Keratinocyte (primary cell): ENCODE measurements at regions not wholly inside any gene's neighbourhood (a gene's known extent, or its start where the extent isn't known, plus 50 kb on each side); places are given as distances from the start of the nearest gene placed in this dataset.

ENCODE experiments used
- DNase-seq: peaks from one replicate; pipeline ENCODE4 v3.0.0-alpha.2; 2011; ENCODE audit warnings: low read depth, missing footprints, low spot score
- FAIRE-seq: peaks from 2 replicates; lab custom pipeline; 2011; peaks lifted over from hg19 to GRCh38; lab: Jason Lieb, UNC
- H2AFZ ChIP-seq: 2 replicates; pipeline ENCODE4 v1.6.0; 2012; ENCODE audit warnings: low read length, control low read depth, inconsistent platforms; ENCODE audit not compliant: control insufficient read depth
- H3K27ac ChIP-seq: 2 replicates; pipeline ENCODE4 v1.5.1; 2011; ENCODE audit warnings: low read length; ENCODE audit not compliant: control insufficient read depth, insufficient read depth
- H3K27me3 ChIP-seq: 3 replicates; pipeline ENCODE4 v1.6.0; 2011; ENCODE audit warnings: low read length; ENCODE audit not compliant: control insufficient read depth, insufficient read depth; ENCODE audit errors: extremely low read depth
- H3K36me3 ChIP-seq, 2 experiments: 2 replicates in 1 of 2; 3 replicates in 1 of 2; pipeline ENCODE4 v1.5.1; 2011; ENCODE audit warnings: low read length in 2 of 2, mild to moderate bottlenecking in 1 of 2; ENCODE audit not compliant: control insufficient read depth in 2 of 2, insufficient read depth in 2 of 2; ENCODE audit errors: extremely low read depth in 1 of 2
- H3K4me1 ChIP-seq: 3 replicates; pipeline ENCODE4 v1.5.1; 2011; ENCODE audit warnings: low read length; ENCODE audit not compliant: control insufficient read depth, insufficient read depth; ENCODE audit errors: extremely low read depth
- H3K4me2 ChIP-seq: 3 replicates; pipeline ENCODE4 v1.6.0; 2011; ENCODE audit warnings: low read depth, low read length; ENCODE audit not compliant: control insufficient read depth, insufficient read depth; ENCODE audit errors: extremely low read depth
- H3K4me3 ChIP-seq, 3 experiments: fragments of 200-600 bp in 1 of 3; sonication (generic) in 1 of 3; 2 replicates in 2 of 3; 3 replicates in 1 of 3; pipeline ENCODE4 v1.5.1; 2011 to 2016; ENCODE audit warnings: low read length in 3 of 3, mild to moderate bottlenecking in 3 of 3, control low read depth in 2 of 3, inconsistent platforms in 1 of 3, low read depth in 1 of 3, mixed read lengths in 1 of 3, mixed run types in 1 of 3, moderate library complexity in 1 of 3; ENCODE audit not compliant: control insufficient read depth in 2 of 3, insufficient read depth in 2 of 3; ENCODE audit errors: extremely low read depth in 1 of 3
- H3K79me2 ChIP-seq: 2 replicates; pipeline ENCODE4 v1.6.0; 2012; ENCODE audit warnings: low read length; ENCODE audit not compliant: control insufficient read depth, insufficient read depth
- H3K9ac ChIP-seq: 3 replicates; pipeline ENCODE4 v1.6.0; 2011; ENCODE audit warnings: low read length; ENCODE audit not compliant: control insufficient read depth, insufficient read depth; ENCODE audit errors: extremely low read depth
- H3K9me1 ChIP-seq: 3 replicates; pipeline ENCODE4 v1.6.0; 2011; ENCODE audit warnings: low read length; ENCODE audit not compliant: control insufficient read depth, insufficient read depth; ENCODE audit errors: extremely low read depth
- H3K9me3 ChIP-seq: 2 replicates; pipeline ENCODE4 v1.5.1; 2012; ENCODE audit warnings: low read depth, low read length; ENCODE audit not compliant: control insufficient read depth
- H4K20me1 ChIP-seq: 3 replicates; pipeline ENCODE4 v1.6.0; 2011; ENCODE audit warnings: low read length; ENCODE audit not compliant: control insufficient read depth, insufficient read depth; ENCODE audit errors: extremely low read depth
- EZH2 ChIP-seq: IDR thresholded peaks from one replicate; pipeline ENCODE4 v1.6.1; 2012; ENCODE audit warnings: inconsistent platforms, mild to moderate bottlenecking, low read length, moderate library complexity
- dilution Hi-C: fragments of 300-500 bp; cut with MboI; formaldehyde crosslinking; loops from one replicate; pipeline ENCODE4 v1.7.0; 2020; ENCODE audit warnings: low sequenced_read_pairs; ENCODE audit not compliant: extremely low pct_ligation_motif_present
- TF ChIP-seq, protein P1 (sequence below), 3 experiments: IDR thresholded peaks in 1 of 3; conservative IDR thresholded peaks in 1 of 3; optimal IDR thresholded peaks in 1 of 3; 2 replicates in 2 of 3; 3 replicates in 1 of 3; pipeline versions ENCODE3 to v1.5.1; 2011; ENCODE audit warnings: low read length in 3 of 3, mild to moderate bottlenecking in 3 of 3, moderate library complexity in 2 of 3, control low read depth in 1 of 3, inconsistent platforms in 1 of 3; ENCODE audit not compliant: insufficient read depth in 2 of 3; ENCODE audit errors: extremely low read depth in 1 of 3

DNA sequence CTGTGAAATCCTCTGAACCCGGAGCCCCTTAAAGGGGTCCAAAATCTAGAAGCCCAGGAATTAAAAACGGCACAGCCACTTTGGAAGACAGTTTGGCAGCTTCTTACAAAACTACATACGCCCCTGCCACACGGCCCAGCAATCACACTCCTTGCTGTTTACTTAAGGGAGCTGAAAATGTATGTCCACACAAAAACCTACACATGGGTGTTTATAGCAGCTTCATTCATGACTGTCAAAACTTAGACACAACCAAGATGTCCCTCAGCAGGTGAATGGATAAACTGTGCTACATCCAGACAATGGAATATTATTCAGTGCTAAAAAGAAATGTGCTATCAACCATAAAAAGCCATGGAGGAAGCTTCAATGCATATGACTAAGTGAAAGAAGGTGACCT, 162.5 kb downstream of the NUP210 start:
- H3K79me2 ChIP-seq = no peaks in the 10 kb centered on the region
- H3K4me2 ChIP-seq = no peak overlapping the region
- dilution Hi-C loops = no loop called here
- TF ChIP-seq, protein P1, sequence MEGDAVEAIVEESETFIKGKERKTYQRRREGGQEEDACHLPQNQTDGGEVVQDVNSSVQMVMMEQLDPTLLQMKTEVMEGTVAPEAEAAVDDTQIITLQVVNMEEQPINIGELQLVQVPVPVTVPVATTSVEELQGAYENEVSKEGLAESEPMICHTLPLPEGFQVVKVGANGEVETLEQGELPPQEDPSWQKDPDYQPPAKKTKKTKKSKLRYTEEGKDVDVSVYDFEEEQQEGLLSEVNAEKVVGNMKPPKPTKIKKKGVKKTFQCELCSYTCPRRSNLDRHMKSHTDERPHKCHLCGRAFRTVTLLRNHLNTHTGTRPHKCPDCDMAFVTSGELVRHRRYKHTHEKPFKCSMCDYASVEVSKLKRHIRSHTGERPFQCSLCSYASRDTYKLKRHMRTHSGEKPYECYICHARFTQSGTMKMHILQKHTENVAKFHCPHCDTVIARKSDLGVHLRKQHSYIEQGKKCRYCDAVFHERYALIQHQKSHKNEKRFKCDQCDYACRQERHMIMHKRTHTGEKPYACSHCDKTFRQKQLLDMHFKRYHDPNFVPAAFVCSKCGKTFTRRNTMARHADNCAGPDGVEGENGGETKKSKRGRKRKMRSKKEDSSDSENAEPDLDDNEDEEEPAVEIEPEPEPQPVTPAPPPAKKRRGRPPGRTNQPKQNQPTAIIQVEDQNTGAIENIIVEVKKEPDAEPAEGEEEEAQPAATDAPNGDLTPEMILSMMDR (optimal IDR thresholded peaks at IDR 0.05 in 1 of 3, IDR thresholded peaks at IDR 0.05 in 1 of 3, conservative IDR thresholded peaks at IDR 0.05 in 1 of 3; ENCODE audit: extremely low read depth in 1 of 3, insufficient read depth in 2 of 3, low read length in 3 of 3) = no peak
- TF ChIP-seq EZH2 = no peak
- no peak overlapping the region for H3K9ac ChIP-seq
- H4K20me1 ChIP-seq = no peaks in the 10 kb centered on the region
- no peaks in the 10 kb centered on the region for H3K9me3 ChIP-seq
- no peak overlapping the region for H3K4me3 ChIP-seq
- H3K36me3 ChIP-seq = no peaks in the 10 kb centered on the region
- H3K27ac ChIP-seq = no peak overlapping the region
- H2AFZ ChIP-seq = no peak overlapping the region
- H3K4me1 ChIP-seq = no peaks in the 10 kb centered on the region
- H3K27me3 ChIP-seq = peaks cover 3% of the 10 kb centered on the region
- H3K9me1 ChIP-seq = no peaks in the 10 kb centered on the region
- FAIRE-seq = no peak
- no peak for DNase-seq

DNA sequence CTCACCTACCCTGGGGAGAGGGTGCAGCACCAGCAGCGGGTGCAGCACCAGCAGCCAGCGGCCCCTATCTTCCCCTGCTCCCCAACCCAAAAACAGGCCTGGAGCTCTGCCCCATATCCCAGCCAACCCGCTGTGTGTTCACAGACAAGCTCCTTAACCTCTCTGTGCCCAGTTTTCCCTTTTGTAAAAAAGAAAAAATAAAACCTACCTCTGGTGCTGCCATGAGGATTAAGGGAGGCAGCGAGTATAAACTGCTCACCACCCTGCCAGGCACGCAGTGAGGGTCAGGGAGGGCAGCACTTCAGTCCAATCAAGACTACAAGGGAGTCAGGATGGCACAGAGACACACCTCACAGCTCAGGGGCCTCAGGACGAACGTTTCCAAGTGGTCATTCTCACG, 163.3 kb downstream of the NUP210 start:
- Histone ChIP-seq H3K4me2 (no peak overlapping the region), H3K27me3 (peaks cover 3% of the 10 kb centered on the region), H4K20me1 (no peaks in the 10 kb centered on the region), H3K9me3 (no peaks in the 10 kb centered on the region), H3K36me3 (no peaks in the 10 kb centered on the region), H2AFZ (no peak overlapping the region), H3K4me1 (no peaks in the 10 kb centered on the region), H3K9me1 (no peaks in the 10 kb centered on the region), H3K79me2 (no peaks in the 10 kb centered on the region), H3K9ac (no peak overlapping the region), H3K4me3 (no peak overlapping the region), H3K27ac (no peak overlapping the region)
- DNase-seq (no peak), FAIRE-seq (no peak)
- TF ChIP-seq EZH2 = no peak
- TF ChIP-seq, protein P1 (optimal IDR thresholded peaks at IDR 0.05 in 1 of 3, IDR thresholded peaks at IDR 0.05 in 1 of 3, conservative IDR thresholded peaks at IDR 0.05 in 1 of 3; ENCODE audit: extremely low read depth in 1 of 3, insufficient read depth in 2 of 3, low read length in 3 of 3) = no peak
- dilution Hi-C loops = no loop called here
